ENCODE measurements at regions not wholly inside any gene's neighbourhood (a gene's known extent, or its start where the extent isn't known, plus 50 kb on each side); places are given as distances from the start of the nearest gene placed in this dataset.
"Not testable (repeated sequence)": the region's sequence is repeated elsewhere in the genome, so short reads cannot be mapped to it uniquely, and the experiment has no call there.

DNA sequence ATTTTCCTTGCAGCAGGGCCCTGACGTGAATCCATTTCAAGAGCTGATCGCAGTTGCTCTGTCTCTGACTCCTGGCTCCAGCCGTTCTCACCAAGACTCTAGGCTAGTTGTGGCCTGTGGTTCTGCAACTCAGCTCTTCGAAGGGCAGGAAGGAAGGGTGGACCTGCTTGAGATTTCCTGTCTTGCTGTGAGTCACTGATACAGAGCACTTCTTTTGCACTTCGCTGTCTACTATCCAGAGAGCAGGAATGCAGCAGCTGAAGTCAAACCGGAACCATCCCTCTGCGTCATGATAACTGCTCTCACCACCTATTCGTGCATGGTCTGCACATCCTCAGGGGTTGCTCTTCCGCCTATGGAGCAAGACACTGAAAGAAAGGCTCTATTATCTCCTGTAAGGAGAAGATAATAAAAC, 59.7 kb downstream of the RAP2B start:
- DNase-seq, result no peak

DNA sequence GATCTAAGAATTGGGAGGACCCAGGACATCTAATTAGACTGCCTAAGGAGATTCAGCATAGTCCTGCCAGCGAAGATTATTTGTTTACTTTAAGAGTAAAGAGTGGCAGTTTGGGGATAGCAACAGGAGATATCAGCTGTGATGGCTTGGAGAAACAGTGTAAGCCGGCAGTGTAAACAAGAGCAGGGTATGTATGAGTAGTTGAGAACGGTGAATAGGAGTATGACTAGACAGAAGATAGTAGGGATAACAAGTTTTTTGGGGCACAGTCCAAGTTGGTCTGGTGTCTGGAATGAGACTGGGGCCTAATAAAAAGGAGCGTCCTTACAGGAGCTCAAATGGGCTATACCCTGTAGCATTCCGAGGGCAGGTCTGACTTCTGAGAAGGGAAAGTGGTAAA, 64.9 kb downstream of the RAP2B start:
- DNase-seq, result not testable (repeated sequence)

DNA sequence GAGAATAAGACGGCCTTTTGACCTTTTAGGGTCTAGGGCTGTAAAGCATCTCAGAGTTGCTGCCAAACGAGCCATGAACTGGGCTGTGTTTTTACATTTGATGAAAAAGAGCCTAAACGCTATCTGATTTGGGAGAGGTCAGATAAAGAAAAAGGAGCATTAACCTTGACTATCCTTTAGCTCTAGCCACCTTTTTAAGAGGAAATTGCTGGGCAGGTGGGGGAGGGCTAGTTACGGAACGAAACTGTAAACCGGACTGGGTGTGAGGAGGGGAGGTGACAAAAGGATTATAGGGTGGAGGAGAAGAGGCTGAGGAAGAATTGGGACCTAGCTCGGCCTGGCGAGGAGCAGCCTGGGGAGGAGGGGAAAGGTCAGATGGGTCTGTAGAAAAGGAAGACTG, 68.4 kb downstream of the RAP2B start:
- not testable (repeated sequence) for DNase-seq

DNA sequence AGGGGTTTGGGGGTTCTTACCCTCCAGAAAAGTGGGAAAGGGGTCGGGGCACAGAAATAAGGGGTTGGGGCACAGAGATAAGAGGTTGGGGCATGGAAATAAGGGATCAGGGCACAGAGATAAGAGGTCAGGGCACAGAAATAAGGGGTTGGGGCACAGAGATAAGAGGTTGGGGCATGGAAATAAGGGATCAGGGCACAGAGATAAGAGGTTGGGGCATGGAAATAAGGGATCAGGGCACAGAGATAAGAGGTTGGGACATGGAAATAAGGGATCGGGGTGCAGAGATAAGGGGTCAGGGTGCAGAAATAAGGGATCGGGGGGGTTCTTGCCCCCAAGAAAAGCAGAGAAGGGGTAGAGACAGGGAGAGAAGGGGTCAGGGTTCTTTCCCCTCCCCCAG, 69.2 kb downstream of the RAP2B start:
- DNase-seq, result not testable (repeated sequence)

DNA sequence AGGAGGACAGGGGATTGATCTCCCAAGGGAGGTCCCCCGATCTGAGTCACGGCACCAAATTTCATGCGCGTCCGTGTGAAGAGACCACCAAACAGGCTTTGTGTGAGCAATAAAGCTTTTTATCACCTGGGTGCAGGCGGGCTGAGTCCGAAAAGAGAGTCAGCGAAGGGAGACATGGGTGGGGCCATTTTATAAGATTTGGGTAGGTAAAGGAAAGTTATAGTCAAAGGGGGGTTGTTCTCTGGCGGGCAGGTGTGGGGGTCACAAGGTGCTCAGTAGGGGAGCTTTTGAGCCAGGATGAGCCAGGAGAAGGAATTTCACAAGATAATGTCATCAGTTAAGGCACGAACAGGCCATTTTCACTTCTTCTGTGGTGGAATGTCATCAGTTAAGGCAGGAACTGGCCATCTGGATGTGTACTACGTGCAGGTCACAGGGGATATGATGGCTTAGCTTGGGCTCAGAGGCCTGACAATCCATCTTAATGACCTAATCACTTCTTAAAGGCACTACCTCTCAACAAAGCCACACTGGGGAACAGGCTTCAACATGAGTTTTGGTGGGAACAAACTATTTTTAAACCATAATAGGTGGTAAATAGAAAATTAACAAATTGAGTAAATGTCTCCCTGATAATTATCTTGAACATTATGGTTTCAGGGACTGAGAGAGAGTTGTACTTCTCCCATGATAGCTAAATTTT, 70.2 kb downstream of the RAP2B start:
- DNase-seq, result not testable (repeated sequence)

DNA sequence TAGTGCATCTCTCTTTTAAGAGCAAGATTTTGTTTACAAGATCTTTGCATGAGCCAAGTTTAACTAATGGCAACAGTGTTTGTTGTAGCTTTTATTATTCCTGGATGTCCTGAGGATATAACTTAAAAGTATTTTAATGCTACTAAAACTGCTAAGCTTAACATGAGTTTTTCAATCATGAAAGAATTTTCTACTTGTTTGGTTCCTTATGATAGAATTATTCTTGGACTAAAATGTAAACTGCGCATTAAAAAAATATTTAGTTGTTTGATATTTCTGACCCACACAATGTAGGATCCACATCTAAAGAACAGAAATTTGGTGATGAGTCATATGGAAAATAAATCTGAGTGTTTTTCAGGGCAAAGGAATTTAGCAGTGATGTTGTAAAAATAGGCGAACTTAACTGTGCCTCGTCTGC, 70.8 kb downstream of the RAP2B start:
- no peak for DNase-seq

DNA sequence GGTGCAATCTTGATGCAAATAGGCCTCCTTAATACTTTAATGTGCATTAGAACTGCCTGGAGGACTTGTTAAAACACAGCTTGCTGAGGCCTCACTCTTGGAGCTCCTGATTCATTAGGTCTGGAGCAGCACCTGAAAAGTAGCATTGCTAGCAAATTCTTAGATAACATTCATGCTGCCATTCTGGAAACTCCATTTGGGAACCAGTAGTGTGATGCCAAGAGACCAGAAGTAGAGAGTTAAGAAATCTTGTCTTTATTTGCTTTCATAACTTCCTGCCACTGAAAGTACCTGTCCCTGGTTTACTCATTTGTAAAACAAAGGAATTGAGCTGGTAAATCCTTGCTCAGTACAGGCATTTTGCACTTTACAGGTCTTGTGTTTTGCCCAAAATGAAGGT, 72.0 kb downstream of the RAP2B start:
- DNase-seq, result no peak

DNA sequence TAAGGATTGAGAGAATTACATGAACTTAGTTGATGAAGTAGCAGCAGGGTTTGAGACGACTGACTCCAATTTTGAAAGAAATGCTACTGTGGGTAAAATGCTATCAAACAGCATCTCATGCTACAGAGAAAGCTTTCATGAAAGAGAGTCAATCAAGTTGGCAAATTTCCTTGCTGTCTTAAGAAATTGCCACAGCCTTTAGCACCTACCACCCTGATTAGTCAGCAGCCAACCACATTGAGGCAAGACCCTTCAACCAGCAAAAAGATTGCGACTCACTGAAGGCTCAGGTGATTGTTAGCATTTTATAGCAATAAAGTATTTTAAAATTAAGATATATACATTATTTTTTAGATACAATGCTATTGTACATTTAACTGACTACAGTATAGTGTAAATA, 80.9 kb downstream of the RAP2B start:
- DNase-seq, result no peak

DNA sequence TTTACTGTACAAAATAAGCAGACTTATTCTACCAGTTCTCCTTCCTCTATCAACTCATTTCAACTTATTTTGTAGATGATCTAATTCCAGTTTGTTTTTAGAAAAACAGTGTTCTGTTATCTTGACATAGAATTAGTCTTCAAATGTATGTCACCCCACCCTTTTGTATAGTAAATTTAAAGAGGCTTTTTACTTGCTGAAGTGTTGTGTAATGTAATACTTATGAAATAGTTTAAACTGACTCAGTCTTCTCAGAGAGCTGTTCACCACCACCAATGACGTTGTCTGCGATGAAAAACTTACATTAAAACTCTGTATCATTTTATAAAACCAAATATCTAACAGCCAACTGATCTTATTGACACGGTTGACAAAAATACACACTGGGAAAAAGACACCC, 82.9 kb downstream of the RAP2B start:
- no peak for DNase-seq

DNA sequence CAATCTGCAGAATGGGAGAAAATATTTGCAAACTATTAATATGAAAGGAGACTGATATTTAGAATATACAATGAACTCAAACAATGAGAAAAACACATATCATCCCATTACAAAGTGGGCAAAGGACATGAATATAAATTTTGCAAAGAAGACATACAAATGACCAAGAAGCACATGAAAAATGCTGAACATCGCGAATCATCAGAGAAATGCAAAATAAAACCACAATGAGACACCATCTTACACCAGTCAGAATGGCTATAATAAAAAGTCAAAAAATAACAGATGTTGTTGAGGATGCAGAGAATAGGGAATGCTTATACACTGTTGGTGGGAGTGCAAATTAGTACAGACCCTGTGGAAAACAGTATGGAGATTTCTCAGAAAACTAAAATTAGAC, 83.6 kb downstream of the RAP2B start:
- no peak for DNase-seq

DNA sequence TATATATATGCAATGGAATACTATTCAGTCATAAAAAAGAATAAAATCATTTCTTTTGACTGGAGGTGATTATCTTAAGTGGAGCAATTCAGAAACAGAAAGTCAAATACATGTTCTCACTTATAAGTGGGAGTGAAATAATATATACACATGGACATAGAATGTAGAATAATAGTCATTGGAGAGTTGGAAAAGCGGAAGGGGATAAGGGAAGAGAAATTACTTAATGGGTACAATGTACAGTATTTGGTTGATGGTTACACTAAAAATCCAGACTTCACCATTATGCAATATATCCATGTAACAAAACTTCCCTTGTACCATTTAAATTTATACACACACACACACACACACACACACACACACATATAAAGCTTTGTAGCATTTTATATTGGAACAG, 84.3 kb downstream of the RAP2B start:
- DNase-seq, result no peak

DNA sequence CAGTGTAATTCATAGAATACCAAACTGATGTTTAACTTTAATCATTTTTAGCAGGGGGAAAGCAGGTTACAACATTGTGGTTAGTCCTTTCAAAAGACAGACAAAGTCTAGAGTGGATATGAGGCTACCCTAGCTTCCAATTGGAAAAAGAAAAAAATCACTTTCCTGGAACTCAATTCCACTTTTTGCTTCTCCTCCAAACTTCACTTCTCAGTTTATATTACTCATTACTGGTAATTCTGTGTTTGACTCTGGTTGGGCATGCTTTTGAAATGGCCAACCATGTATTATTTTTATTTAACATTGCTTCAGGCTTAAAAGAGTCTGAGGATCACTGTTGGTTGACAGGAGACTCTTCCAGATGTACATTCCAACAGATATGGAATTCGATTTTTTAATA, 84.8 kb downstream of the RAP2B start:
- no peak for DNase-seq

DNA sequence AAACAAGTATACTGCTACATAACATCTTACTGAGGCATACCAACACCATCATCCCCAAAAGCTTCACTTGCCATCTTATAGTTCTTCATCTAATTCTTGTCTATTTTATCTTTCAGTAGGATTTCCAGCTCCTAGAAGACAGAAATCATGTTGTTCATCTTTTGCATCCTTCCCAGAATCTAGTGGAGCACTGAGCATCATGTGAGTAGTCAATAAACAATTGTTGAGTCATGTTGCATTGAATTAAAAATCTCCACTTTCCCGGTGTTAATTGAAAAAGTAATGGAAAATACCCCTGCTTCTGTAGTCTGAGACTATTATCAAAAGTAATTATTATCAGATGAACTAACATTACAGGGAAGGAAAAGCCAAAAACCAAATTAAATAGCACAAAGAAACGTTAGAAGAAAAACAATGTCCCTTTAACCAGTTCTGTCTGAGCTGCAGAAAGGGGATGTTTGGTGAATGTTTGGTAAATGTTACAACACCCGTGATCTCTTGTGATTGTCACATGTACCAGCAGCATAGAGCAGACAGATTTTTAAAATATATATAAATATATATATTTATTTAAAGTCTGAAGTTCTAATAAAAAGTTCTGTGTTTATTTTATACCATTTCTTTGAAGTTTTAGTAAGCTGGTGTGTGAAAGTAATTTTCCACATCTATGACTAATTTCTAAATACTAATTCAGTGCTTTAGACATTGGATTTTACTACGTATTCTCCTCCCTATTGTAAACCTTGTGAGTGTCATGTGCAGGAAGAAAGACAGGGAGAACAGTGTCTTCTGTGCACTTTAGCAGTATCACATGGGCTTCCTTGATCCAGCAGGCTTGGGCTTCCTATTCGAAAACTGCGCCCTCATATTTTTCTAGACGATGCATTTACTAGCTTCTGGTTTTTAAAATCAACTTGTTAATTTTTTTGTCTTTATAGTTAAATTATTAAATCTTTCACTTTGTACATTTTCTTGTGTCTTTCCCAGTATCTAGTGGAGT, 85.6 kb downstream of the RAP2B start:
- DNase-seq, result no peak

DNA sequence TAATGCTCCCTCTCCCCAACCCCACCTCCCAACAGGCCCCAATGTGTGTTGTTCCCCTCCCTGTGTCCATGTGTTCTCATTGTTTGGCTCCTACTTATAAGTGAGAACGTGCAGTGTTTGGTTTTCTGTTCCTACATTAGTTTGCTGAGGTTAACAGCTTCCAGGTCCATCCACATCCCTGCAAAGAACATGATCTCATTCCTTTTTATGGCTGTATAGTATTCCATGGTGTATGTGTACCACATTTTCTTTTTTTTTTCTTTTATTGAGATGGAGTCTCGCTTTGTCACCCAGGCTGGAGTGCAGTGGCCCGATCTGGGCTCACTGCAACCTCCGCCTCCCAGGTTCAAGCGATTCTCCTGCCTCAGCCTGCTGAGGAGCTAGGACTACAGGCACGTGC, 86.8 kb downstream of the RAP2B start:
- not testable (repeated sequence) for DNase-seq

DNA sequence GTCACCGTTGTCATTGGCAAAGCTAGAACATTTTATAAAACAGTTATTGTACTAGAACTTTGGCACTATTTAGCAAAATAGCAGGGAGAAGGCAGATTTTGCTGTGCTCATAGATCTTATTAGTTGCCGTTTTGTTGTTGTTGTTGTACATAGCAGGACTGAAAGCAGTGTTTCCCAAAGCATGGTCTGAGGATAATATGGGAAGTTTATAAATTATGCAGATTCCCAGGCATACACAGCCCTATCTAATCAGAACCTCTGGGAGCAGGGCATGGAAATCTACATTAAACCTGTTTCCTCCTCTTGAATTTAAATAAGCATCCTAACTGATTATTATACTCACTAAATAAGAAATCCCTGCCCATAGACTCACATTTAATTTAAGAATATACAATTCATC, 87.9 kb downstream of the RAP2B start:
- no peak for DNase-seq

DNA sequence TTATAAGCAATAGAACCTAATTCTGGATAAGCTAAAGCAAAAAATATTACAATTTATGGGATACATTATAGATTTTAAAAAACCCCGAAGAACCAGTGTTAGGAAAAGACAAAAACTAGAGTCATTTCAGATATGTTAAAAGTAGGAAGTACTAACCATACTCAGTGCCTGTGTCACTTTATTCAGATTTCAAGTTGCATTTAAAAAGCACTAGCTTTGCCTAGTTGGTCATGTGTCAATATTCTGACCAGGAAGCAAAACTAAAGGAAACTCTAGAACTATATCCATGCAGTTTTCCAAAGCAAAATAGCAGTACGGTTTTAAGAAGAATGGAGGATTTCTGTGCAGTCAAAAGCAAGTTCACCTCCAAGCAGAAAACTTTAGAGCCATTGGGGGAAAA, 88.4 kb downstream of the RAP2B start:
- DNase-seq, result no peak

DNA sequence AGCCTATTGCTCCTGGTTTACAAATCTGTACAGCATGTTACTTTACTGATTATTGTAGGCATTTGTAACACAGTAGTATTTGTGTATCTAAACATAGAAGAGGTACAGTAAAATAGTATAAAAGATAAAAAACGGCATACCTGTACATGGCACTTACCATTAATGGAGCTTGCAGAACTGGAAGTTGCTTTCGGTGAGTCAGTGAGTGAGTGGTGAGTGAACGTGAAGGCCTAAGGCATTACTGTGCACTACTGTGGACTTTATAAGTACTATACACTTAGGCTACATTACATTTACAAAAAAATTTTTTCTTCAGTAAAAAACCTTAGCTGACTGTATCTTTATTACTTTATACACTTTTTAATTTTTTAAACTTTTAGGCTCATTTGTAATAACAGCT, 90.9 kb downstream of the RAP2B start:
- no peak for DNase-seq

DNA sequence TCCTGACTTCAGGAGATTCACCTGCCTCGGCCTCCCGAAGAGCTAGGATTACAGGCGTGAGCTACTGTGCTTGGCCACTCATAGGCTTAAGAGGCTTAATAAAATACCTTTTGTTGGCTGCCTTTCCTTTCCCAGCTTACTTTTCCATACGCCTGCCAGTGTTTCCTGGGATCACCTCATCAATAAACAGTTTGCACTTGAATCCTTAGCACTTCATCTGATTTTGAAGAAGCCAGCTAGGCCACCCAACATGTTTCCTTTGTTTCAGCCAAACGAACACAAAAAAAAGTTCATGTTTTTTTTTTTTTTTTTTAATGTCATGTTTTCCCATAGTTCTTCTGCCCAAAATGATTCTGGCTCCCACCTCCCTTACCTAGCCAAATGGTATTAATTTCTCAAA, 92.3 kb downstream of the RAP2B start:
- DNase-seq, result no peak

DNA sequence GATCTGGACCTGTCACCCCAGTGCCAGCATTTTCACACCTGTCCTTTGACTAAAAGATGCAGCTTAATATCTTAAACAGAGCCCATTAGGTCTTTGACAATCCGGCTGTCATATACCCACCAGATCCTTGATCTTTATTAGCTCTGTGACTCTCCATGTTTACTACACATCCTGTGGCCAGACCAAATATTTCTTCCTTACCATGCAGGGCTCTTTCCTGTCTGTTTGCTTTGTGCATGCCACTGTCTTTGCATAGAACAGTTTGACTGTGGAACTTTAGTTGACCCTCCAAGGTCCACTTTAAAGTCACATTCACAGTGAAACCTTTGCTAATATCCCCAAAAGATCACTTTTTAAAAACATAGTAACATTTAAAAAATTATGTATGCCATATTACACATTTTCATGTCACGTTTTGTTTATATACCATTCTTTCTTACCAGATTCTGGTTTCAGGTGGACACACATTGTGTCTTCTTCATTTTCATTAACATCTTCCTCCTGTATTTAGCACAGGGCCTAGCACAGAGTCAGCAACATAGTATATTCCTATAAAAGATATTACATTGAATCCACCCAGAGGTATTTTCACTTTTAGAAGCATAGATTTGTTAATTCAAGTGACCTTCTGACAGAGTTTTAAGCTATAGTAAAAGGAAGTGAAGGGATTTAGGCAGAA, 95.8 kb downstream of the RAP2B start:
- no peak for DNase-seq

DNA sequence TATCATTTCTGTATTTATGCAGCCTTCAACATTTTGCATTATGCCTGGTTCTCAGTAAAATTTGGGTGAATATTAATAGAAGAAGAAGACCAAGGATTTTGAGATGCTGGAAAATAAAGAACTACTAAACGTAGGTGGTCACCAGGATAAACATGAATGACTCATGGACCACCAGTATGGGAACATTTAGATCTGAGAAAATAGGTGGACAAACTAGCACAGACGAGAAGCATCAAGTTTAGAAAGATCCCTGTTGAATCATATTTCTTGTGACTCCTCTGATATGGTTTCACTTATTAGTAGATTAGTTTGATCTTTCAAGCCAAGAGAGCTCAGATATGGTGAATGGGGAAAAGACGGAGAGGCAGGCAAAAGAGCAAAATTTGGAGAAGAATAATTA, 97.9 kb downstream of the RAP2B start:
- no peak for DNase-seq

DNA sequence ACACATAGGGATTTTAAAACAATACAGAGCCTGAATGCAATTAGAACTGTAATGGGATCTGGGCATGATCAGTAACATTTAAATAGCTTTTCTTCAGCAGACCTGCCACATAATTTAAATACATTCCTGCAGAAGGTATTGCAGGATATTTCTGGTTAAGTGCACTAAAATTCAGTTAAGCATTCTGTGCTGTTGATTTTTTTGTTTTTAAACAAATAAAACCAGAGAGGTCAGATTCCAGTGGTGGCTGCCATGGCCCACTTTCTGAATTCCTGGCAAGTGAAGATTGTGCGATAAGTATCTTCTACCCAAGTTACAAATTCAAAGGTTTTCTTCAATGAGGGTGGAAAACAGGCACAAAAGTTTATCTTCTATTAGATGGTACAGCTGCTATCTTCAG, 98.7 kb downstream of the RAP2B start:
- DNase-seq, result no peak

DNA sequence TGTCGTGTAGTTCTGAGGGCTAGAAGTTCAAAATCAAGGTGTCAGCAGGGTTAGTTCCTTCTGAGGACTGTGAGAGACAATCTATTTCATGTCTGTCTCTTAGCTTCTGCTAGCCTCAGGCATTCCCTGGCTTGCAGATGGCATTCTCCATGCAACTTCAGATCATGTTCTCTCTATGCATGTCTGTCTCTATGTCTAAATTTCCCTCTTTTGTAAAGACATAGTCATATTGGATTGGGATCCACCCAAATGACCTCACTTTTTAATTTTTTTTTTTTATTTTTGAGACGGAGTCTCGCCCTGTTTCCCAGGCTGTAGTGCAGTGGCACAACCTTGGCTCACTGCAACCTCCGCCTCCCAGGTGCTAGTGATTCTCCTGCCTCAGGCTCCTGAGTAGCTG, 104.6 kb downstream of the RAP2B start:
- DNase-seq, result no peak

DNA sequence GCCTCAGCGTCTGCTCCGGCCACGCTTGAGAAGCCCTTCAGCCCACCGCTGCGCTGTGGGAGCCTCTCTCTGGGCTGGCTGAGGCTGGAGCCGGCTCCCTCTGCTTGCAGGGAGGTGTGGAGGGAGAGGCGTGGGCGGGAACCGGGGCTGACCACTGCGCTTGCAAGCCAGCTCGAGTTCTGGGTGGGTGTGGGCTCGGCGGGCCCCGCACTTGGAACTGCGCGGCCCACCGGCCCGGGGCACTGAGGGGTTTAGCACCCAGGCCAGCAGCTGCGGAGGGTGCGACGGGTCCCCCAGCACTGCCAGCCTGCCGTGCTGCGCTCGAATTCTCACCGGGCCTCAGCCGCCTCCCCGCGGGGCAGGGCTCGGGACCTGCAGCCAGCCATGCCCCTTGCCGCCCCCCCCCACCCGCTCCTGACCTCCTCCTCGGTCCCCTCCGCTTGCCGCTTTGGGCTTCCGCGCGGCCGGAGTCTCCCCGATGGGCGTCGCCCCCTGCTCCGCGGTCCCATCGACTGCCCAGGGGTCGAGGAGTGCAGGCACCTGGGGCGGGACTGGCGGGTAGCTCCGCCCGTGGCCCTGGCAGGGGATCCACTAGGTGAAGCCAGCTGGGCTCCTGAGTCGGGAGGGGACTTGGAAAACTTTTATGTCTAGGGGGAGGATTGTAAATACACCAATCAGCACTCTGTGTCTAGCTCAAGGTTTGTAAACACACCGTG, 106.7 kb downstream of the RAP2B start:
- DNase-seq, result no peak

Data from NCI-H69 (cell line).